ENCODE measurements at regions not wholly inside any gene's neighbourhood (a gene's known extent, or its start where the extent isn't known, plus 50 kb on each side); places are given as distances from the start of the nearest gene placed in this dataset.

- Histone ChIP-seq H3K27me3 (no peaks in the 10 kb centered on the region), H3K27ac (no peak overlapping the region), H3K4me3 (no peak overlapping the region), H3K4me2 (no peak overlapping the region), H3K9me3 (replicated peaks in 1 of 11) (no peaks in the 10 kb centered on the region), H4K20me1 (no peaks in the 10 kb centered on the region), H3K9ac (no peak overlapping the region), H3K4me1 (no peaks in the 10 kb centered on the region), H3K36me3 (no peaks in the 10 kb centered on the region)
- TF ChIP-seq Cebpa-rat (IDR thresholded peaks at IDR 0.05), result no peak
Observed at GRCh38 chr6:90805619-90806155, 218.8 kb upstream of the MAP3K7 start.

DNA sequence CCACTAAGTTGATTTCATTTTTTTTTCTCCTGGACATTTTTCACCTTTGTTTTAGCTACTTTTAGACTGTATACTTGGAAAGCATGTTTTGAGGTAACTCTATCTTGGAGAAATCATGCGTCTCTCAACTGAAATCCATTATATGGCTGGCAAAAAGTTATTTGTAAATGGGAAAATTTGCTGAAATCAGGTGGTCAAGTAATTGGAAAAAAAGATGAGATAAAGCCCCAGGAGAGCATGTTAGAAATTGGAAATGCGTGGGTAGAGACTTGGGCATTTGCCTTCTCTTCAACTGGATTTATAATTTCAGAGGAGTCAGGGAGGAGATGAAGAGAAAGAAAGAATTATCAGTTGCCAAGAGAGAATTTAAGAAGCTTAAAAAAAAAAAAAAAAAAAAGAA, 217.1 kb upstream of the MAP3K7 start:
- Histone ChIP-seq H4K20me1 (no peaks in the 10 kb centered on the region), H3K9me3 (replicated peaks in 1 of 11) (no peaks in the 10 kb centered on the region), H3K9ac (no peak overlapping the region), H3K36me3 (no peaks in the 10 kb centered on the region), H3K27me3 (no peaks in the 10 kb centered on the region), H3K4me3 (no peak overlapping the region), H3K4me2 (no peak overlapping the region), H3K4me1 (no peaks in the 10 kb centered on the region), H3K27ac (no peak overlapping the region)
- no peak for TF ChIP-seq Cebpa-rat (IDR thresholded peaks at IDR 0.05)

- no peak overlapping the region for H3K4me3 ChIP-seq
- no peak for TF ChIP-seq Cebpa-rat (IDR thresholded peaks at IDR 0.05)
- H4K20me1 ChIP-seq, result no peaks in the 10 kb centered on the region
Observed at GRCh38 chr6:90795078-90795477, 208.2 kb upstream of the MAP3K7 start.

GRCh38 chr6:90793771-90794170, 206.9 kb upstream of the MAP3K7 start:
- TF ChIP-seq Cebpa-rat (IDR thresholded peaks at IDR 0.05), result no peak
- no peak overlapping the region for H3K4me2 ChIP-seq
- H3K4me3 ChIP-seq, result no peak overlapping the region
- peaks cover 0 to 5% (median 0%) of the 10 kb centered on the region in 10 experiments; a peak in 2 of 20 replicates for H3K4me1 ChIP-seq
- H3K9me3 ChIP-seq (replicated peaks in 1 of 11), result no peaks in the 10 kb centered on the region
- no peak overlapping the region for H3K9ac ChIP-seq
- no peak overlapping the region for H3K27ac ChIP-seq
- H3K27me3 ChIP-seq, result no peaks in the 10 kb centered on the region
- no peaks in the 10 kb centered on the region for H4K20me1 ChIP-seq
- H3K36me3 ChIP-seq, result no peaks in the 10 kb centered on the region

More at GRCh38 chr6:90795078-90795477, 208.2 kb upstream of the MAP3K7 start:
- H3K27me3 ChIP-seq, result no peaks in the 10 kb centered on the region
- H3K4me1 ChIP-seq, result peaks cover 0 to 5% (median 0%) of the 10 kb centered on the region in 10 experiments; a peak in 2 of 20 replicates
- no peak overlapping the region for H3K9ac ChIP-seq
- H3K27ac ChIP-seq, result no peak overlapping the region
- no peaks in the 10 kb centered on the region for H3K36me3 ChIP-seq
- H3K4me2 ChIP-seq, result no peak overlapping the region
- no peaks in the 10 kb centered on the region for H3K9me3 ChIP-seq (replicated peaks in 1 of 11)

GRCh38 chr6:90790696-90791095, 203.8 kb upstream of the MAP3K7 start:
- H3K9me3 ChIP-seq (replicated peaks in 1 of 11), result no peaks in the 10 kb centered on the region
- H3K27me3 ChIP-seq, result no peaks in the 10 kb centered on the region
- no peaks in the 10 kb centered on the region for H3K4me1 ChIP-seq

GRCh38 chr6:90790058-90790457, 203.2 kb upstream of the MAP3K7 start:
- no peak for TF ChIP-seq Cebpa-rat (IDR thresholded peaks at IDR 0.05)
- Histone ChIP-seq H3K4me2 (no peak overlapping the region), H3K36me3 (no peaks in the 10 kb centered on the region), H3K4me1 (no peaks in the 10 kb centered on the region), H3K27me3 (no peaks in the 10 kb centered on the region), H3K9ac (no peak overlapping the region), H3K27ac (no peak overlapping the region), H3K9me3 (replicated peaks in 1 of 11) (no peaks in the 10 kb centered on the region), H3K4me3 (no peak overlapping the region), H4K20me1 (no peaks in the 10 kb centered on the region)

More at GRCh38 chr6:90790696-90791095, 203.8 kb upstream of the MAP3K7 start:
- no peak overlapping the region for H3K4me2 ChIP-seq
- no peak for TF ChIP-seq Cebpa-rat (IDR thresholded peaks at IDR 0.05)
- no peak overlapping the region for H3K4me3 ChIP-seq
- no peak overlapping the region for H3K9ac ChIP-seq
- no peak overlapping the region for H3K27ac ChIP-seq
- H4K20me1 ChIP-seq, result no peaks in the 10 kb centered on the region
- no peaks in the 10 kb centered on the region for H3K36me3 ChIP-seq

DNA sequence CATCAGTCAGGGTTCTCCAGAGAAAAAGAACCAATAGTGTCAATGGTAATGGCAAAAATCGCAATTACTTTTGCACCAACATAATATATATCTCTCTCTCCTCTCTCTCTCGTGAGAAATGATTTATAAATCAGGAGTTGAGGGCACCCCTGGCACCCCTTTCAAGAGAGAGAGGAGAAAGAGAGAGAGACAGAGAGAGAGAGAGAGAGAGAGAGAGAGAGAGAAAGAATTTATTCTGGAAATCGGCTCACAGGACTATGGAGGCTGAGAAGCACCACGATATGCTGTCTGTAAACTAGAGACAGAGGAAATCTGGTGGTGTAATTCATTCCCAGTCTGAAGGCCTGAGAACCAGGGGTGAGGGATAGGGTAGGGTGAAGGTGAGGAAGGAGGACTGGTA, 201.9 kb upstream of the MAP3K7 start:
- H4K20me1 ChIP-seq, result no peaks in the 10 kb centered on the region
- no peaks in the 10 kb centered on the region for H3K36me3 ChIP-seq
- H3K4me3 ChIP-seq, result no peak overlapping the region
- H3K27ac ChIP-seq, result no peak overlapping the region
- no peaks in the 10 kb centered on the region for H3K4me1 ChIP-seq
- TF ChIP-seq Cebpa-rat (IDR thresholded peaks at IDR 0.05), result no peak
- no peak overlapping the region for H3K4me2 ChIP-seq
- H3K9me3 ChIP-seq (replicated peaks in 1 of 11), result no peaks in the 10 kb centered on the region
- no peaks in the 10 kb centered on the region for H3K27me3 ChIP-seq
- H3K9ac ChIP-seq, result no peak overlapping the region

DNA sequence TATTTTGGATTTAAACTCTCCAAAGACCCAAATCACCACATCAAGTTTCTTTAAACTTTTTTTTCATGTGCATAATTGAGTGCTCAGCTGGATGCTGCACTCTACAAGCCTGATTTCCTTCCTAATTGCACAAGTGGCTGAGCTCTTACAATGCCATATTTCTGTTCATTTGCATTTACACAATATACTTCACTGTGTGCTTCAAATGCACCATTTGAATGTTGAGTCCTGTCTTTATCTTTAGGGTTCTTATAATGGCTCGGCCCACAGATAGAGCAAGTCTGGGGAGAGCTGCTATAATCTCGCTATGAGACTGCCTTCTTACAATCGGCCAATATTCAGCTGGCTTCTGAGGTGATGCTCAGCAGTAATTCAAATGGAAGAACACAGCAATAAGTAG, 200.6 kb upstream of the MAP3K7 start:
- no peaks in the 10 kb centered on the region for H3K9me3 ChIP-seq (replicated peaks in 1 of 11)
- H4K20me1 ChIP-seq, result no peaks in the 10 kb centered on the region
- no peaks in the 10 kb centered on the region for H3K36me3 ChIP-seq
- no peak overlapping the region for H3K4me3 ChIP-seq
- H3K4me1 ChIP-seq, result no peaks in the 10 kb centered on the region
- H3K9ac ChIP-seq, result no peak overlapping the region
- H3K27ac ChIP-seq, result no peak overlapping the region
- no peak overlapping the region for H3K4me2 ChIP-seq
- H3K27me3 ChIP-seq, result no peaks in the 10 kb centered on the region
- no peak for TF ChIP-seq Cebpa-rat (IDR thresholded peaks at IDR 0.05)

- Histone ChIP-seq H3K9me3 (replicated peaks in 1 of 11) (no peaks in the 10 kb centered on the region), H3K4me3 (no peak overlapping the region), H4K20me1 (no peaks in the 10 kb centered on the region), H3K27me3 (no peaks in the 10 kb centered on the region), H3K9ac (no peak overlapping the region), H3K27ac (no peak overlapping the region), H3K36me3 (no peaks in the 10 kb centered on the region), H3K4me1 (no peaks in the 10 kb centered on the region), H3K4me2 (no peak overlapping the region)
- TF ChIP-seq Cebpa-rat (IDR thresholded peaks at IDR 0.05), result no peak
Observed at GRCh38 chr6:90780778-90781177, 193.9 kb upstream of the MAP3K7 start.

DNA sequence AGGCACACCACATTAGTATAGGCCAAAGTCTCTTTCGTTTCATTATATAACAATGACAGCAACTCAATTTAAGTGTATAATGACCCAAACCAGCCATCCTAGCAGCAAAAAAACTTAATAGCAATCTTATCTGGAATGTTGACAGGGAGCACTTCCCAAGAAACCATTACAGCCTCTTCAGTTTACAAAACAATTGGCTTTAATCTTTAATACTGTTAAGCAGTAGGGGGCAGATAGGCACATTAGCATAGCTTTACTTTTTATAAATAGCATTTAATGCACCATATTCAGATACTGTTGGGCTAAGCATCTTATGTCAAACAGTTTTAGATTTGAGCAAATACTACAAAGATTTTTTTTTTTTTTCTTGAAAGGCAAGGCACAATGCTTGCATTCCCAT, 193.3 kb upstream of the MAP3K7 start:
- H3K27ac ChIP-seq, result no peak overlapping the region
- H3K4me2 ChIP-seq, result no peak overlapping the region
- H3K9ac ChIP-seq, result no peak overlapping the region
- no peaks in the 10 kb centered on the region for H3K36me3 ChIP-seq
- no peaks in the 10 kb centered on the region for H3K27me3 ChIP-seq
- no peak for TF ChIP-seq Cebpa-rat (IDR thresholded peaks at IDR 0.05)
- H3K9me3 ChIP-seq (replicated peaks in 1 of 11), result no peaks in the 10 kb centered on the region
- H3K4me1 ChIP-seq, result no peaks in the 10 kb centered on the region
- H3K4me3 ChIP-seq, result no peak overlapping the region
- H4K20me1 ChIP-seq, result no peaks in the 10 kb centered on the region

Measured in BLaER1 treated with 17β-estradiol and CSF1 and Interleukin-3, amounts not matched to agents 10 nM and 100 nM (cell line).